ENCODE measurements at regions not wholly inside any gene's neighbourhood (a gene's known extent, or its start where the extent isn't known, plus 50 kb on each side); places are given as distances from the start of the nearest gene placed in this dataset.

- DNase-seq: no peak
Measured at GRCh38 chr13:30125422-30126073, 181.8 kb downstream of the KATNAL1 start.

DNA sequence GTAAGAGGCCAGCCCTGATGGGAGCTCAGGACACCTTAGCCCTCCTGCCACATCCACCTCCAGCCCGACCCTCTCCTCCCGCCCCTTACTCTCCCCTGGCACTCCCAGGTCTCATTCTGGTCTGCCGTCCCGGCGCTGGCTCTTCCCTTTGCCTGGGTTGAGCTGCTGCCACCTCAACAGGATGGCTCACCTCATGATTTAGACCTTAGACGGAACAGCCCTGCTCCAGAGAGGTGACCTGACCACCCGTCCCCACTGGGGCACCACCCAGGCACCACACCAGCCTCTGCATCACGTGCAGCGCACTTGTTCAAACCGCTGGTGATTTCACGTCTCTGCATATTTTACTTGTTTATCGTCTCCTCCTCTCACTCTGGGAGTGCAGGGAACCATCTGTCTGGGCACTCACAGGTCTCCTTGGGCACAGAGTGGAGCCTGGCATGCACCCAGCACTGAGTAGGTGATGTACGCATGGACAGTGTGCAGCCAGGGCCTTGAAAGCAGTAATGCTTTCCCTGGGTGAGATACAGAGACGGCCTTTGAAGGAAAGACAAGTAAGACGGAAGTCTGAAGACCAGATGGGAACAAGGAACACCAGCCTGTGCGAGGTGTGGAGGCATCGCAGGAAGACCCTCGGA is 183.1 kb downstream of the KATNAL1 start:
- no peak for DNase-seq

GRCh38 chr13:30123575-30123974 is 183.8 kb downstream of the KATNAL1 start:
- no peak for DNase-seq

- no peak for DNase-seq
Measured at GRCh38 chr13:30121666-30122065, 185.7 kb downstream of the KATNAL1 start.

DNA sequence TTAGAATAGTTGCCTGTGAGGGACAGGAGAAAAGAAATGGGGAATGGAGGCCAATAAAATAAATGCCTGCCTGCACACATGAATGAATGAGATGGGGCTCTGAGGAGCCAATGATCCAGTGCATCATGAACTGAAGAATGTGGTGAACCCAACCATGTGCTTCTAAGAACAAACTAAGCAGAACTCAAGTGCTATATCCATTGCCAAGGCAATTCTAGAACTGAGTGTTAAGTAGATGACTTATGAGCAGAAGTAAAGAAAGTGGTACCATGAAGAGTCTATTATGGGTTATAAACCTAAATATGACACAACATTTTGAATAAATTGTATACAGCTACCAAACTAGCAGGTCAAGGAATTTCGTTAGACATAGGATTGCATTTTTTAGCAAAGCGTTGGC is 186.1 kb downstream of the KATNAL1 start:
- no peak for DNase-seq

GRCh38 chr13:30120133-30120822 is 187.1 kb downstream of the KATNAL1 start:
- no peak for DNase-seq

- no peak for DNase-seq
Measured at GRCh38 chr13:30119476-30119875, 187.9 kb downstream of the KATNAL1 start.

DNA sequence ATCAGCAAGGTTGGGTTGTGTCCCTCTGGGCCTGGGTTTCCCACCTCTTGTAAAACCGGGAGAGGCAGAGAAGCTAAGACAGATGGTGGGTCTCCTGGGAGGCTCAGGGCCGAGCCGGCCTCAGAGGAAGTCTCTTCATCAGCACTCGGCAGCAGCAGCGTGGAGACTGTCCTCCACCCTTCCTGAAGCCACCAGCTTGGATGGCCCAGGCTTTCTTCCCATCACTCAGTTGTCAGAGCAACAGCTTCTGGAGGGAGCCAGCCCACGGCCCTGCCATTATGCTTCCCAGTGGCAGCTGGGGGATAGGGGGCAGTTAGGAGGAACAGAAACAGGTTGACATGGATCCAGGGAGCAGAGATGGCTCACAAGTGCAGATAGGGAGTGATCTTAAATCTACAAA is 191.0 kb downstream of the KATNAL1 start:
- no peak for DNase-seq

- DNase-seq: no peak
Measured at GRCh38 chr13:30115257-30115600, 192.1 kb downstream of the KATNAL1 start.

GRCh38 chr13:30114571-30115256 is 192.6 kb downstream of the KATNAL1 start:
- DNase-seq: peak; percentile 41

GRCh38 chr13:30113983-30114570 is 193.3 kb downstream of the KATNAL1 start:
- no peak for DNase-seq

DNA sequence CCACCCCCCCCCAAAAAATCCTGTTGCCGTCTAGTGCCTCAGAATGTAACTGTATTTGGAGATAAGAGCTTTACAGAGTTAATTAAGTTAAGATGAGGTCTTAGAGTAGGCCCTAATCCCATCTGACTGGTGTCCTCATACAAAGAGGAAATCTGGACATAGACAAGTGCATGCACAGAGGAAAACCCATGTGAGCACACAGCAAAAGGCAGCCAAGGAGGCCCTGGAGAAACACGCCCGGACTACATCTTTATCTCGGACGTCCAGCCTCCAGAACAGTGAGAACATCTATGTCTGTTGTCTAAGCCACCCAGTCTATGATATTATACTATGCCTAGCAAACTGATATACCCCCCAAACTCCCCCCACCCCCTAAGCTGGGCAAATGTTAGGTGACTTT is 193.8 kb downstream of the KATNAL1 start:
- DNase-seq: no peak

GRCh38 chr13:30112602-30113435 is 194.5 kb downstream of the KATNAL1 start:
- peak; percentile 37 for DNase-seq

DNA sequence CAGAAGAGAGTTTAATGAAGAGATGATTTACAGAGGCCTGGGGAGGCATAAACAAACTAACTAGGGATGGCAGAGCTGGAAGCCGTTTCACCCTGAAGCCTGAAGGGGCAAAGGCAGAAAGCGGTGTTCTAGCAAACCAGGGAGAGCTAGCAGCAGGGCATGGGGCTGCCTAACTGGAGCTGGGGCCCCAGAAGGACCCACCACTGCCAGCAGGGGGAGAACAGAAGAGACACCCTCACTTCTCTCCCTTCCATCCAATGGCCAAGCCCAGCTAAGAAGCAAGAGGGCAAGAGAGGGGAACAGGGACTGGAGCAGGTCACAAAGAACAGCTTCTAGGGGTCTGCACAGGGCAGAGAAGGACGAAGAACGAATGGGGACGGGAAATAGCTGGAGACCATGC is 195.5 kb downstream of the KATNAL1 start:
- DNase-seq: no peak

GRCh38 chr13:30110301-30111070 is 196.9 kb downstream of the KATNAL1 start:
- DNase-seq: no peak

DNA sequence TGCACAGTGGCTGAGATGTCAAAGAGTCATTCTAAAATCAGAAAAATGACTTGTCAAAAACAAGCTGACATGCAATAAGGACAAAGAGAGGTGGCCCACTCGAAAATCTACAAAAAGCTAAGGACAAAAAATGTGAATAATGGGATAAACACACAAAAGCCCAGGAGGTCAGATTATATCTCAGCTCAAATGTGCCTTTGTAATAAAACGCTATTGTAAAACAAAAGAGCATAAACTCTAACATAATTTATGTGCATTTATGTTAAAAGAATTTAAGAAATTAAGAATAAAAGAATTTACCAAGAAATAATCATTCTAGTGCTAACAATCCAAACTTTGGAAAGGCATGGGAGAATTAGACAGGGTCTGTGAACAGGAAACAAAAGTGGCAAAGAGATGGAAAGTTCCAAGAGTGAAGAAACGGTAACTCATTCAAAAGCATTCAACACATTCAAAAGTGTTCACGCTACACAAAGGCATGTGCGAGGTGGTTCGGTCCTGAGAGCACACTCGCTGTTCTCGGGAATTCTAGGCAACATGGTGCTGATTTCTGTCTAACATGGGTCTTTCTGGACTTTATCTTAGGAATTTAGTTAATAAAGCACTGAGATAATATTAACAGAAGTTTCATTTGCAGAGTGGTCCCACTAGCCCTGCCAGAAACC is 197.7 kb downstream of the KATNAL1 start:
- no peak for DNase-seq

DNA sequence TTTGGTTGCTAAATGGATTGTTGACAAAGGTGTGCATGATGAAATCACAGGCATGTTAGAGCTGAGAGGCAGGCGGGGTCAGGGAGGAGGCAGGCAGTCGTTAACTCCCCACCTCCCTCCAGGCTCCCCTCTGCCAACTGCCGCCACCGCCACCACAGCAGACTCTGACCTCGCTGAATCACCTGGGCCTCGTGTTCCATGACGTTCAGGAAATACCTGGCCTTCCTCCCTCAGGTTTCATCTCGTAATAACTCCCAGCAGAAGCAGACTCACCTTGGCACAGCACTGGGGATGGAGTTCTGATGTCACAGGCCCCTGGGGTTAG is 198.5 kb downstream of the KATNAL1 start:
- DNase-seq: no peak

DNA sequence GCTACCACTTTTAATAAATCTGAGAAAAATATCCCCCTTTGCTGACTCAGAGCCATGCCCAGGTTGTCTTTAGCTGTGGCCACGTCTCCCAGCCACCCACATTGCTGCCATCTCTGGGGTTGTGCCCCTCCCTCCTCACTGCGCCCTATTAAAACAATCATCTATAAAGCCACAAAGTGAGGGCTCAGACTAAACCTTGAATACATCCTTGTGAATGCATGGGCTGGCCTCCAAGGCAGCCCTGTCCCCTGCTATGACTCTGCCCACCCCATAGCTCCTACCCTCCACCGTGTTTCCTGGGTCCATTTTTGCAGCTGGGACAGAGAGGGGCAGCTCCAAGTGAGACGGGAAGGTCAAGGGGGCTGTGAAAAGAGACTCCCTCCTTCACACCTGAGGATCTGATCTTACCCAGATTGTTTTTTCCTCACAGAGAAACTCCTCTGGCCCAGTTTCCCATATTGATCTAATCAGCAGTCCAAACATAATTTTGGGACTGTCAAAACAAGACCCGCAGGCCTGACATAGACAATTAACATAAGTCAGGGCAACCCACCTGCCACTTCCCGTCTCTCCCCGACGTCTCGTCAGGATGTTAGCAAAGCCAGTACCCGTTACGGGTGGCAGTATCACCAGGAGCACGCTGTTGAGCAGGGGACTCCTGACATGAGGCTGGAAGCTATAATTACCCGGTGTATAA is 199.0 kb downstream of the KATNAL1 start:
- no peak for DNase-seq

DNA sequence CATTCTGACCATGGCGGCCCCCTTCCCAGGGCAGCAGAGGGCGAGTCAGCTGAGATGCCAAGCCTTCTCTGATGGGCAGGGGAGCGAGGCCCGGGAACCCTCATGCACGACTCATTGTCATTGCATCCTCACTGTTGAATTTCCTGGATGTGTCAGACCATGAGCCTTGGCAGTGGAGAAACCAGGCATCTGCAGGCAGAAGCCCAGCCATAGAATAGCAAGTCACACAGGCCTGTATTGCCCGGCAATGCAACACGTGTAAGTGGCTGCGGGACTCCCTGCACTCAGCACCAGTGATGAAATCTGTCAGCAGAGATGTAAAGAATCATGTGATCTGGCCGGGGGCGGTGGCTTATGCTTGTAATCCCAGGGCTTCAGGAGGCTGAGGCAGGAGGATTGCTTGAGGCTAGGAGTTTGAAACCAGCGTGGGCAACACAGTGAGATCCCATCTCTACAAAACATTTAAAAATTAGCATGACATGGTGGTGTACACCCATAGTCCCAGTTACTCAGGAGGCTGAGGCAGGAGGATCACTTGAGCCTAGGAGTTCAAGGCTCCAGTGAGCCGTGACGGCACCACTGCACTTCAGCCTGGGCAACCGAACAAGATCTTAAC is 199.7 kb downstream of the KATNAL1 start:
- DNase-seq: no peak

GRCh38 chr13:30107121-30107520 is 200.2 kb downstream of the KATNAL1 start:
- no peak for DNase-seq
